Kidney (tissue), 13 donors: ENCODE measurements at regions not wholly inside any gene's neighbourhood (a gene's known extent, or its start where the extent isn't known, plus 50 kb on each side); places are given as distances from the start of the nearest gene placed in this dataset.

Source experiments
- DNase-seq, 5 donors: peaks; one replicate each; pipeline ENCODE4 v3.0.0-alpha.2; 2013 to 2020
- FAIRE-seq: peaks from 2 replicates; lab custom pipeline; 2012; peaks lifted over from hg19 to GRCh38; lab: Jason Lieb, UNC
- H3K27ac ChIP-seq, 2 donors: one replicate each; pipeline ENCODE4 v1.7.0; 2013; ENCODE audit warnings: low read depth in 2 of 2, low read length in 2 of 2, inconsistent platforms in 1 of 2
- H3K27me3 ChIP-seq: one replicate; pipeline ENCODE4 v1.7.1; 2013; ENCODE audit warnings: low read length, inconsistent platforms; ENCODE audit not compliant: control insufficient read depth, insufficient read depth
- H3K36me3 ChIP-seq, 3 donors: one replicate each; pipeline versions ENCODE4 v1.7.0 to v1.7.1; 2013; ENCODE audit warnings: low read length in 3 of 3, control low read depth in 1 of 3, inconsistent platforms in 1 of 3; ENCODE audit not compliant: insufficient read depth in 3 of 3, control insufficient read depth in 2 of 3
- H3K4me1 ChIP-seq, 3 donors: one replicate each; pipeline versions ENCODE4 v1.7.0 to v1.7.1; 2013; ENCODE audit warnings: low read length in 3 of 3, inconsistent platforms in 1 of 3, low read depth in 1 of 3; ENCODE audit not compliant: control insufficient read depth in 2 of 3, insufficient read depth in 2 of 3
- H3K4me3 ChIP-seq, 3 donors: one replicate each; pipeline versions ENCODE4 v1.7.0 to v1.8.1; 2013; ENCODE audit warnings: low read length in 3 of 3, control low read depth in 1 of 3, inconsistent platforms in 1 of 3
- H3K9ac ChIP-seq, 3 donors: one replicate each; pipeline versions ENCODE4 v1.7.0 to v1.7.1; 2013; ENCODE audit warnings: low read length in 3 of 3, control low read depth in 1 of 3, inconsistent platforms in 1 of 3
- H3K9me3 ChIP-seq, 3 donors: one replicate each; pipeline versions ENCODE4 v1.7.0 to v1.7.1; 2013; ENCODE audit warnings: low read length in 3 of 3, control low read depth in 1 of 3, inconsistent platforms in 1 of 3; ENCODE audit not compliant: control insufficient read depth in 2 of 3, insufficient read depth in 1 of 3
- intact Hi-C: fragments of 100-400 bp; cut with DNase I; formaldehyde crosslinking; loops from one replicate; pipeline ENCODE4 v1.11.1; 2022
- TF ChIP-seq, protein P1 (sequence below): IDR thresholded peaks from 3 replicates; pipeline ENCODE4 v1.5.1; 2012; ENCODE audit warnings: mild to moderate bottlenecking, moderate library complexity, borderline replicate concordance; ENCODE audit not compliant: insufficient read depth; ENCODE audit errors: extremely low read depth
- donor health status: control.
- donor health status: control.
- donor health status: control.
- donor health status: control.
- donor health status: control.
- donor health status: DM: yes; HTN: yes; CAD: no.
- donor health status: Normal renal cell carcinoma (clear cell type).

DNA sequence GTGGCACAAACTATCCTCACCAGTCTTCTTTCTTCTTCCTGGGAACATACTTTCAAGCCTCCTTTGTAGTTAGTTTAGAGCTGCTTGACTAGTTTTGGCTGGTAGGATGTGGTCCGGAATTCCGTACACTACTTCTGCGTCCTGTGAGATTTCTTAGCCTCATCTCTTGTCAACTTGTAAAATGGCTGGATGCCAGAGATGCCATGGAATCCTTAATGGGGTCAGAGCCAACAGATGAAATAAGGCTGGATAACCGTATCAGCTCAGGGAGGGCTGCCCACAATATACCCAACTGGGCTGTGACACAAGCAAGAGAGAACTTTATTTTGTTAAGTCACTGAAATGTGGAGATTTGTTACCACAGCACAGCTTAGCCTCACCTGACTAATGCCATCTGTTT, 466.9 kb upstream of the MDFIC2 start:
- no peaks in the 10 kb centered on the region for H3K36me3 ChIP-seq
- H3K9ac ChIP-seq = no peak overlapping the region
- FAIRE-seq = no peak
- no peak for DNase-seq
- intact Hi-C loops = no loop called here
- no peaks in the 10 kb centered on the region for H3K27me3 ChIP-seq
- H3K4me3 ChIP-seq = no peak overlapping the region
- TF ChIP-seq, protein P1, sequence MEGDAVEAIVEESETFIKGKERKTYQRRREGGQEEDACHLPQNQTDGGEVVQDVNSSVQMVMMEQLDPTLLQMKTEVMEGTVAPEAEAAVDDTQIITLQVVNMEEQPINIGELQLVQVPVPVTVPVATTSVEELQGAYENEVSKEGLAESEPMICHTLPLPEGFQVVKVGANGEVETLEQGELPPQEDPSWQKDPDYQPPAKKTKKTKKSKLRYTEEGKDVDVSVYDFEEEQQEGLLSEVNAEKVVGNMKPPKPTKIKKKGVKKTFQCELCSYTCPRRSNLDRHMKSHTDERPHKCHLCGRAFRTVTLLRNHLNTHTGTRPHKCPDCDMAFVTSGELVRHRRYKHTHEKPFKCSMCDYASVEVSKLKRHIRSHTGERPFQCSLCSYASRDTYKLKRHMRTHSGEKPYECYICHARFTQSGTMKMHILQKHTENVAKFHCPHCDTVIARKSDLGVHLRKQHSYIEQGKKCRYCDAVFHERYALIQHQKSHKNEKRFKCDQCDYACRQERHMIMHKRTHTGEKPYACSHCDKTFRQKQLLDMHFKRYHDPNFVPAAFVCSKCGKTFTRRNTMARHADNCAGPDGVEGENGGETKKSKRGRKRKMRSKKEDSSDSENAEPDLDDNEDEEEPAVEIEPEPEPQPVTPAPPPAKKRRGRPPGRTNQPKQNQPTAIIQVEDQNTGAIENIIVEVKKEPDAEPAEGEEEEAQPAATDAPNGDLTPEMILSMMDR = no peak
- no peaks in the 10 kb centered on the region for H3K4me1 ChIP-seq
- no peaks in the 10 kb centered on the region for H3K9me3 ChIP-seq
- no peak overlapping the region for H3K27ac ChIP-seq

DNA sequence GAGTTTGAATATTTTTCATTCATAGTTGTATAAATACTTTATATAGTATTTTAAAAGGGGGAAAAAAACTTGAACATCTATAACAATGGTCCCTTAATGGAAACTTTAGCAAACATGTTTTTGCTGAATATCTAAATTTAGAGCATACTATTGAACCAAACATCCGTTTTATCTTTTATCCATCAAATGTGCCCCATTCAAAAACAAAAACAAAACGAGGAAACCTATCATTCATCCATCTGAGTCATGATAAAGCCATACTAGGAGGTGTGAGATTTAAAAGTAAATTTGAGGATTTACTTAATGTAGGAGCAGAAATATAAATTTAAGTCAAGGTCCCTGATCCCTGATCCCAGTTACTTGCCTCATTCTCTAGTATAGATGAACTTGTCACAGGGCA, 463.6 kb upstream of the MDFIC2 start:
- Histone ChIP-seq H3K27ac (no peak overlapping the region), H3K27me3 (no peaks in the 10 kb centered on the region), H3K36me3 (no peaks in the 10 kb centered on the region), H3K9me3 (no peaks in the 10 kb centered on the region), H3K9ac (no peak overlapping the region), H3K4me3 (no peak overlapping the region), H3K4me1 (no peaks in the 10 kb centered on the region)
- TF ChIP-seq, protein P1 = no peak
- DNase-seq (no peak), FAIRE-seq (no peak)
- intact Hi-C loops = no loop called here

GRCh38 chr3:70775257-70775656, 462.8 kb upstream of the MDFIC2 start:
- Histone ChIP-seq H3K9me3 (no peaks in the 10 kb centered on the region), H3K27me3 (no peaks in the 10 kb centered on the region), H3K4me1 (no peaks in the 10 kb centered on the region), H3K27ac (no peak overlapping the region), H3K4me3 (no peak overlapping the region), H3K9ac (no peak overlapping the region), H3K36me3 (no peaks in the 10 kb centered on the region)
- DNase-seq (no peak), FAIRE-seq (no peak)
- TF ChIP-seq, protein P1 = no peak
- intact Hi-C loops = no loop called here

GRCh38 chr3:70774641-70775040, 462.2 kb upstream of the MDFIC2 start:
- intact Hi-C loops = no loop called here

More at GRCh38 chr3:70774641-70775040, 462.2 kb upstream of the MDFIC2 start:
- Histone ChIP-seq H3K4me3 (no peak overlapping the region), H3K27me3 (no peaks in the 10 kb centered on the region), H3K9me3 (no peaks in the 10 kb centered on the region), H3K36me3 (no peaks in the 10 kb centered on the region), H3K9ac (no peak overlapping the region), H3K4me1 (no peaks in the 10 kb centered on the region), H3K27ac (no peak overlapping the region)
- FAIRE-seq (no peak), DNase-seq (no peak)
- TF ChIP-seq, protein P1 = no peak
